GM23338 (cell line): ENCODE measurements at regions not wholly inside any gene's neighbourhood (a gene's known extent, or its start where the extent isn't known, plus 50 kb on each side); places are given as distances from the start of the nearest gene placed in this dataset.

Source experiments
- CREB1 ChIP-seq: fragments of 250-450 bp; sonication (Bioruptor Pico); IDR thresholded peaks from 2 replicates; pipeline ENCODE4 v1.5.0; 2020; ENCODE audit warnings: low read depth, mild to moderate bottlenecking, moderate library complexity
- CTCF ChIP-seq, 2 experiments: fragments of 200-600 bp in 1 of 2; sonication (generic) in 1 of 2; conservative IDR thresholded peaks; 2 replicates each; pipeline versions ENCODE4 v1.5.1 to v1.6.1; 2016 to 2017; ENCODE audit warnings: antibody characterized with exemption in 2 of 2, low read depth in 2 of 2, mild to moderate bottlenecking in 2 of 2, moderate library complexity in 1 of 2
- EZH2 ChIP-seq: fragments of 200-600 bp; sonication (generic); IDR thresholded peaks from one replicate; pipeline ENCODE4 v1.8.0; 2017; ENCODE audit warnings: antibody characterized with exemption, mild to moderate bottlenecking, low read depth; ENCODE audit not compliant: unreplicated experiment
- EZH2phosphoT487 ChIP-seq: fragments of 200-600 bp; sonication (generic); IDR thresholded peaks from one replicate; pipeline ENCODE4 v1.8.1; 2018; ENCODE audit warnings: antibody characterized with exemption; ENCODE audit not compliant: unreplicated experiment
- POLR2AphosphoS5 ChIP-seq: IDR thresholded peaks from 2 replicates; pipeline ENCODE4 v1.6.1; 2016; ENCODE audit warnings: antibody characterized with exemption, low read depth
- STAT1 ChIP-seq: IDR thresholded peaks from one replicate; pipeline ENCODE4 v1.6.1; 2016; ENCODE audit warnings: antibody characterized with exemption; ENCODE audit not compliant: unreplicated experiment
- ZNF331 ChIP-seq: fragments of 250-450 bp; sonication (Bioruptor Pico); IDR thresholded peaks from 2 replicates; pipeline ENCODE4 v1.5.0; 2020; ENCODE audit warnings: low read depth, mild to moderate bottlenecking, moderate library complexity

GRCh38 chr4:167775375-167775774, 317.0 kb upstream of the ANXA10 start:
- no peak for TF ChIP-seq POLR2AphosphoS5
- TF ChIP-seq CTCF (conservative IDR thresholded peaks at IDR 0.05; ENCODE audit: low read depth in 2 of 2) = no peak
- no peak for TF ChIP-seq STAT1
- no peak for TF ChIP-seq CREB1 (CRISPR knock-in tag)
- no peak for TF ChIP-seq ZNF331 (CRISPR knock-in tag)
- no peak for TF ChIP-seq EZH2
- no peak for TF ChIP-seq EZH2phosphoT487
